GM19043 (cell line): ENCODE measurements at regions not wholly inside any gene's neighbourhood (a gene's known extent, or its start where the extent isn't known, plus 50 kb on each side); places are given as distances from the start of the nearest gene placed in this dataset.
A peak's percentile ranks its signal among the peaks of the same experiment; 100 is the strongest.

Experiments used
- ATAC-seq: cut with Tn5 transposase; IDR thresholded peaks from one replicate; pipeline ENCODE4 v1.9.1; 2021; ENCODE audit warnings: low read depth; ENCODE audit not compliant: unreplicated experiment

DNA sequence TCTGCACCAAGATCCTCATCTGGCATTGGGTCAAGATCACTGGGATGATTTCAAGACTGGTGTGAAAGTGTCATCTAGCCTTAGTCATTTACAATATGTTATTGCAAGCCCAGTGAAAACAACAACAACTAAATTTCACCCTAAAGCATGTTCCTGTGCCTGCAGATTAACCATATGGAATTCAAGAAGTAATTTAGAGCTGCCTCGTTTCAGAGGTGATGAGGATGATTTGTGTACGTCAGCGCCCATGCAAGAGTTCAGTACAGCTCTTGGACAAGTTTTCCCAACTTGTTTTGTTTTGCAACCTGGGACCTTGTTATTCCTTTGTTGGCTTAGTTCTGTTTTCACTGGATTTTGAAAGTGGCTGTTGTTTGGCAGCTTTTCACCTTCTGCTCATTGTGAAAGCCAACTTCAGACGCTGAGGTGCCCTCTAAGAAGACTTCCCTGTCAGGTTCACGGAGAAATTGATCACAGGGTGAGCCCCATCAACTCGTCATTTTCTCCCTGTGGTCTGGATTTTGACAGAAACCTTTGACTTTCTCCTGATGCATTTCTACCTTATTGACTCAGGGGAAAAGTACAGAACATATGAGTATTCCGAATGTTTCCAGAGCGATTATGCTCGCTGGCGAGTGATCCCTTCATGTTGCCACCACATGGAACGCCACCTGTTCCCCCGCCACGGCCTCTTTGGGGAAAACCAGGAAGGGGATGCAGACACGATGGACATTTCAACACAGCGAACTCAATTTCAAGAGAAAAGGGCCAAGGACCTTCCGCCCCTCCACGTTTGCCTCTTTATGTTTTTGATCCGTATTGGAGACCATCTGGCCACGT is 85.6 kb downstream of the FOXL1 start:
- no peak for ATAC-seq

DNA sequence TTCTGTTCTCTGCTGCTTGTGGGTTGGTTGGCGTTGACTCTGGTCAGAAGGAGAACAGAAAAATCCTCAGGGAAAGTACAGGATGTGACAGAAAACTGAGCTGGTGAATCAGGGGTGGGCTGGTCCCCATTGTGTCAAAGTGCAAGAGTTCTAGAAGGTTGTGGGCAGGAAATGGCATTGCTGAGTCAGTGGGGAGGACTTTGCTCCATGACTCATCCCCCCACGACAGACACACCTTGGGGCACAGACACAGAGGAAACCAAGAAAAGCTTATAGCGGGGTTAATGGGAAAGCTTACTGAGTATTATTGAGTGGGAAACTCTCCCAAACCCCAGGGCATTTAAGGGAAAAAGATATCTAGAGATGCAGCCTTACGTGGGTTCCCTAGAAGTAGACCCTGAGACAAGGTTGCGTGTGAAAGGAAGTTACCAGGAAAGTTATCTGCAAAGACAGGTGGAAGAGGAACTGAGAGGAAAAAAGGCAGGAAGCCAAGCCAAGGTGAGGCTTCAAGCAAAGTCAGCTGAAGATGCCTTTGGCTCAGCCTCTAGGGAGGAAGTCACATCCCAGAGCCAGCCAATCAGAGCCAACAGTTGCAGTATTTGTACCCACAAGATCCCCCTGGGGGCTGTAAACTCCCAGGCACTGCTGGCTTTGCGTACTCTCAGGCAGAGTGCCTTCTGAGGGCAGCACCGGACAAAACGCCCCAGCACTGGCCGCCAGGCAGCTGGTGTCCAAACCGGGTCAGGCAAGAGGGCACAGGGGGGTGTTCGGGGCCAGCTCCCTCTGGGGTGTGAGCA is 86.4 kb downstream of the FOXL1 start:
- peak; percentile 68 for ATAC-seq

DNA sequence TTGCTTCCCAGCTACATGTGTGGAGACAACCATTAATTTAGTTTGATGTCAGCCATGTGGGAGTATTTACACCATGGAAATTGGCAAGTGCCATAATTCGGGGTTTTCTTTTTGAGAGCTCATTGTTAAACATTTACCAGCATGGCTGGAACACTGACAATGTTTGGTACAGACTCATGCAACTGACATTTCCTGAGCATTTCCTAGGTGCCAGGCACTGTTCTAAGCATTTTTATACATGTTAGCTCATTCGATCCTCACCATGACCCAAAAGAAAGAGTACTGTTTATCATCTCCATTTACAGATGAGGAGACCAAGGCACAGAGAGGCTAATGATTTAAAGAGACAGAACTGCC is 86.9 kb downstream of the FOXL1 start:
- peak; percentile 20 for ATAC-seq

DNA sequence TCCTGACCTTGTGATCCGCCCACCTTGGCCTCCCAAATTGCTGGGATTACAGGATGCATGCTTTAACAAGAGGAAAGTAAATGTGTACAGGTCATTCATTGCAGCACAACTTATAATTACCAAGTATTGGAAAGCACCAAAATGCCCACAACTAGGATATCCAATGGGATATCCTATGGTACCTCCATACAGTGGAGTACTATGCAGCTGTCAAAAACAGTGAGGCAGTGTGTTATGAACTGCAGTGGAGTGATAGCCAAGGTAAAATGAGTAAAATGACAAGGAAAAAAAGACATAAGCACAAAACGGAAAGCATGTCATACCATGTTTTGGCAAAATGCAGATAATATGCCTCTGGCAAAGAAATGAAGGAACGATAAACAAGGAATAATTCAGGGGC is 87.6 kb downstream of the FOXL1 start:
- ATAC-seq: no peak

DNA sequence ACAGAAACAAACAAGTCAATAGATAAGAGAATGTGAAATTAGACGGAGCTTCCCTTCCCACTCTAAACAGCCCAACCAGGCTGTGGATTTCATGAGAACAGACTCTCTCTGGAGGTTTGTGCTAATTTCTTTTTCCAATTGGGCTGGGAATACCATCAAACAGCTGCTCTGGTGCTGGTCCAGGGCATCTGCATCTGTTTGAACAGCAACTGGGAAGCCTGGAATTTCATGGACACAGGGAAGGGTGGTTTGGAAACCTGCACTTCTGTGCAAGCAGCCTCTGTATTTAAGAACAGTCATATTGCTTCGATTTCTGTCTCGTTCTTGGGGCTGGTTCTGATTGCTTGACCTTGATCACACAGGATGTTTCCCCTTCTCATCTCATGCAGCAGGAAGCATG is 88.7 kb downstream of the FOXL1 start:
- no peak for ATAC-seq

DNA sequence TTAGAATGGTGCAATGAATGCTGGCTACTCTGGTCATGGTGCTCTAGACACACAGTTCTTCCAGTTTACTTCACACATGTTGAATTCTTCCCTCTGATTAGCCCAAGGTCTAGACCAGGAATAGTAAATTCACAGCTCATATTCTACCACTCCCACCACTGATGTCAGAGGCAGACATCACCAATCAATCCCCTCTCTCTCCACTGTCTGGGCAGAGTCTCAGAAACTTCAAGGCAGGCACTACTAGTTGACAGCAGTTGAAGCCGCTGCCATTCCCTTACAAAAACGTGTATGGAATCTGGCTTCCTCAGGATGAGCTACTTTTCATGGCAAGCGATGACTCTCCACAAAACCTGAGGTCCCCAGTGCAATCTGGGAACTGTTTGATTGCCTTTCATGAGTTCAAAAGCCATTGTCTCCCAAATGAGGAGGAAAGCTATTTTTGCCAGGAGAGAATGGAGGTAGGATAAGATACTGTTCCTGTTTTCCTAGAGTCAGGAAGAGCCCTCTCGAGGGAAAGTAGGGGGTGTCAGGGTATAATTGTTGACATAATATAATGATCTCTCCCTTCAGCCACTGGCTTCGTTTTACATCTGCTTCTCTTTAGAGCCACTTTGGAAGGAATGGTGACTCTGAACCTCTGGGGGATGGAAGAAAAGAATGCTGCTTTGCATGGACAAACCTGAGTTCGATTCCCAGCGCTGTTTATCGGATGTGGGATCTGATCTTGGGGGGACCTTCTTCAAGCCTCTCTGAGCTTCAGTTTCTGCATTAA is 90.0 kb downstream of the FOXL1 start:
- no peak for ATAC-seq

DNA sequence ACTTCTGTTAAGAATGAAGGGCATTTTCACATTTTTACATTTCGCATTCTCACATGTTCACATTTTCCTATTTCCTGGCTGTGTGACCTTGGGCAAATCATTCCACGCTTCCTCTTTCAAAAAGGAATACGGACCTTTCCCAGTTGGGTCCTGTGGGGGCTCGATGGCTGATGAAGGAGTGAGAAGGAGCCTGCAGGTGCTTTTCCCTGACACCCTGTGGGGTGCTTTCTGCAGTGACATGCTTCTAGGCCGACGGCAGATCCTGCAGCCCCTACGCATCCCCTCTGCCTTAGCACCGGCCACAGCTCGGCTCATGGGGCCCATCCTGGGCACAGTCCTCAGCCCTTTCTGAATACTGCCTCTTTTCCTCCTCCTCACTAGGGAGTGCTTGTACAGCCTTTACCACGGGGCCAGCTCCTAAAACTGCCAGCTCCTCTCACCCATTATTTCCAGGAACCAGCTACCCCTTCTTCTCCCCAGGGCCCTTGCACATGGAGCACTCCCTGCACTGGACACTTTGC is 91.0 kb downstream of the FOXL1 start:
- ATAC-seq: no peak

DNA sequence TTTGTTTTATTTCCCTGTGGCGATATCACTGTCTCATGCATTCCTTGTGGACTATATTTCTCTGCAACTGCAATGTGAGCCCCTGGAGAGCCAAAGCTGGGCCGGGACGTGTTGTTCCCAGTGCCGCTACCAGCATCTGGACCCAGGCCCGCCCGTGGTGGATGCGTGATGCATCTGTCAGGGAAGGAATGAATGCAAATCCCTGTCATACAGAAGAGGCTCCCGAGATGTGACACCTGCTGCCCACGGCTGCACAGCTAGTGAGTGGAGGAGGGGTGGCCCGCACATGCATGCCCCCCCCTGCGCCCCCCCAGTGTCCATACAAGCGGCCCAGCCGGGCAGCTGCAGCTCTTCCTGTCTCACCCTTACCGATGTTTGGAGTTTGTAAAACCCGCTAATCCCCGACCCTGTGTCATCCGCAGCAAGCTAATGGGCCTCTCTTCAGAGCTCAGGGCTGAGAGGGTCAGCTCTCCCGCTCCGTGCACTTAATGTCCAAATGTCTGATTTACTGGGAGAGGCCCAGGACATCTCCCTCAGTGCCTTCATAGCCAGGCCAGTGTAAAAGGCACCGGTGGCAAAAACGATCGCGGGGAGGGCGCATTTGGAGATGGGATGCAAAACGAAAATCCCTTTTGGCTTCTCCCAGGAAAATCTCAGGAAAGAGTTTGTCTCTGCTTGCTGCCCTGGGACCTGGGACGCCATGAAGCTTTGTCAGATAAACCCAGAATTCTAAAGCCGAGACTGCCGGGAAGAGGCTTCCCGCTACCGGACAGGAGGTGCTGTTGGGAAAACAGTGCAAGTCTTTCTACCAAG is 91.8 kb downstream of the FOXL1 start:
- no peak for ATAC-seq

DNA sequence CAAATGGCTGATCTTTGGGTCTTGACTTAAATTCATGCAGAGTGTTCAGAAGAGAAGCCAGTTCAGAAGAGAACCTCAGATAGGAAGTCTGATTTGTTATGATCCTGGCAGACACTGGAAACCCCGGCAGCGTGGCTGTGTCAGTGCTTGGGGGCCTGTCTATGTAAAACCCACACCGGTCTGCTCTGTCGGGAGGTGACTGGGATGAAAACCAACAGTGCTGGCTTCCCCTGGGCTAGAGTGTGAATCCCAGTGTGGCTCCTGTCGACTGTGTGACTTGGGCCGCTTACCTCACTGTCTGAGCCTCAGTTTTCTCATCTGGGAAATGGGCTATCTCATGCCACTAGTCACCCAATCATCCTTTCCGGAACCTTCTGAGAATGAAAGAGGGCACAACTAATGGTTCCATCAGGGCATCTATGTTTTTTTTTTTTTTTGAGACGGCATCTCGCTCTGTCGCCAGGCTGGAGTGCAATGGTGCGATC is 92.4 kb downstream of the FOXL1 start:
- no peak for ATAC-seq

DNA sequence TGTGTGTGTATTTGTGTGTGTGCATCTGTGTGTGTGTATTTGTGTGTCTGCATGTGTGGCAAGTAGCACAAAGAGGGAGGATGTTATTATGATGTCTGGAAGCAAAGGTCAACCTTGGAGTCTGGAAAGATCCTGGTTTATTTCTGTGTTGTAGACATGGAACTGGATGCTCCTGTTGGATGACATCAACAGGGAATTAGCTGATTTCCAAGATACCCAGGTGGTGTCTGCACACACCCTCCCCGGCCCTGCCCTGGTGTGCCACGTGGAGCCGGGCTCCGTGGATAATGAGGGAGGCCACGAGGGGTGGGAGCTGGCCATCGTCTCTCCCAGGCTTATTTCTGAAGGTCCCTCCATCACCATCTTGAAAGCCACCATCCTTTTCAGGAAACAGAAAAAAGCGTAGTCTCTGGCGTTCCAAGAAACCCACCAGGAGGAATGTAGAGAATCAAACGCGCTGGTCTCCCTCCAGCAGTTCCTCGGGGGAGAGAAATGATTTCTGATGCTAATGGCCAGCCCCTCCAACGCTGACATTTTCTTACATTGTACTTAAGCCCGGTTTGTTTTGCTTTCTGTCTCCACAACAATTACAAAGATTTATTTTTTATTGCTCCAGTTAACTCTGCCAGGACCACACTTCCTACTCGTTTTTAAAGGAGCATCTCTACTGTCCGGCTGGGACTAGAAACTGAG is 93.3 kb downstream of the FOXL1 start:
- ATAC-seq: no peak

DNA sequence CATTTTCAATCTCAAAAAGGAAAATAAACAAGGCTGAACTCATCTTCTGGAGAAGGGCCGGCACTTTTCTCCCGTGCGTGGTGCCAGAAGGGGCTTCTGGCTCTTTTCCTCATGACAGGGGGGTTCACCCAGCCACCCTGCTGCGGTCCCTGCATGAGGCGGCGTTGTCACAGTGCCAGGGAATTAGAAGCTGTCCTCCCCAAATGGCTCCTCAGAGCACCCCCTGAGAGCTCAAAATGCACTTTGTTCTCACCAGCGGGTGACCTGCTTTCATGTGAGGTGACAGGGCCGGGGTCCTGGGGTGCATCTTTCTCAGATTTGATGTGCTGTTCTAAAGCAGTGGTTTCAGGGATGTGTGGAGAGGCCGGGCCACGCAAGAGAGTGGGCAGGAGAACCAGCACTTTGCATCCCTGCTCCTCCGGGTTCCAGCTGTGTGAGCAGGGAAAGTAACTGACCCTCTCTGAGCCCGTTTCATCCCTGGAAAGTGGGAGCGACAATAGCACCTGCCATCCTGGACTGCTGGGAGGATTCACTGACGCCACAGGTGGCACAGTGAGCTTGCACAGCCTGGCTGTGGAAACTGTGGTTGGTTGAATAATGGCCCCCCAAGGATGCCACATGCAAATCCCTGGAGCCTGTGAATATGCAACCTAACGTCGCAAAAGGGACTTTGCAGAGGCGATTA is 94.0 kb downstream of the FOXL1 start:
- no peak for ATAC-seq

DNA sequence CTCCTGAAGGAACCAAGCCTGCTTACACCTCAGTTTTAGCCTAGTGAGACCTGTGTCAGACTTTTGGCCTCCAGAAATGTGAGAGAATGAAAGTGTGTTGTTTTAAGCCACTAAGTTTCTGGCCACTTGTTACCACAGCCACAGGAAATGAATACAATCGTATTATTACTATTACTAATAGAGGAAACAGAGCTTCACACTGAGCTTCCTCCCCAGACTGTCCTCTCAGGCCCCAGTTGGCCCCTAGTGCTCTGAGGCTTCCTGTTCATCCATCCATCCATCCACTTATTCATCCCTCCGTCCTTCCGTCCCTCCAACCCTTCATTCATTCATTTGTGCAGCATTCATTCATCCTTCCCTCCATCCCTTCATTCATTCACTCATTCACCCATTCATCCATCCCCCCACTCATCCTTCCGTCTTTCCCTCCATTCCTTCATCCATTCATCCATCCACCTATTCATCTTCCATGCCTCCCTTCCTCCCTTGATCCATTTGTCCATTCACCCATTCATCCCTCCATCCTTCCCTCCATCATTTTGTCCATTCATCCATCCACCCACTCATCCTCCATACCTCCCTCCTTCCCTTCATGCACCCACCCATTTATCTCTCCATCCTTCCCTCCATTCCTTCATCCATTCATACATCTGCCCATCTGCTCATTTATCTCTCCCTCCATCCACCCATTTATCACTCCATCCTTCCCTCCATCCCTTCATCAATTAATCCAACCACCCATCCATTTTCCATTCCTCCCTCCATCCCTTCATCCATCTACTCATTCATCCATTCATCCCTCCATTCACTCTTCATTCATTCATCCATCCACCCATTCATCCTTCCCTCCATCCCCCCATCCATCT is 95.0 kb downstream of the FOXL1 start:
- no peak for ATAC-seq

DNA sequence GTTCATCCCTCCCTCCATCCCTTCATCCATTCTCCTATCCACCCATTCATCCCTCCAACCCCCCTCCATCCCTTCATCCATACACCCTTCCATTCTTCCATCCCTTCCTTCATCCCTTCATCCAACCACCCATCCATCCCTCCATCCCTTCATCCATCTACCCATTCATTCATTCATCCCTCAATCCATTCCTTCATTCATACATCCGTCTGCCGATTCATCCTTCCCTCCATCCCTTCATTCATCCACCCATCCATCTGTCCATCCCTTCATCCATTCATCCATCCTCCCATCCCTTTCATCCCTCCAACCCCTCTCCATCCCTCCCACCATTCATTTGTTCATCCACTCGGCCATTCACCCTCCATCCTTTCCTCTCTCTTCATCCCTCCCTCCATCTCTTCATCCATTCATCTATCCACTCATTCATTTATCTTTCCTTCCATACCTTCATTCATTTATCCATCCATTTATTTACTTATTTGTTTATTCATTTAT is 95.7 kb downstream of the FOXL1 start:
- ATAC-seq: no peak

DNA sequence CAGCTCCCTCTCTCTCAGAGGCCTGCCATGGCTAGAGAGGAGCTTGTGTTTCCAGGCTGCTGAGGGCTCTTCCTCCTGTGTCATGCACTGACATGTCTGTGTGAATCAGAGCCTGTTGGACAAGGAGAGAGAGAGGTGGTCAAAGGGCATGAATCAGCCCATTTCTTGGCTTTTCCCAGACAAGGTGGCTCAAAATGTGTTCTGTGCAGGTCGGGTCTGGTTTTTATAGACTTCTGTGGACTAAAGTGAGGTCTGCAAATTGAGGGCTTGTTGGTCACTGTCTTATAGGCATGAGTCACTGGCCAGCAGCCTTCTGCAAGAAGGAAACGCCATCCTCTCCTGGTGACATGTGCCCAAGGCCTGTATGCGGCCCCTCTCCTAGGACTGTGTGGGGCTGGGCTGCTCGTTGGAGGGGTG is 97.9 kb downstream of the FOXL1 start:
- no peak for ATAC-seq

DNA sequence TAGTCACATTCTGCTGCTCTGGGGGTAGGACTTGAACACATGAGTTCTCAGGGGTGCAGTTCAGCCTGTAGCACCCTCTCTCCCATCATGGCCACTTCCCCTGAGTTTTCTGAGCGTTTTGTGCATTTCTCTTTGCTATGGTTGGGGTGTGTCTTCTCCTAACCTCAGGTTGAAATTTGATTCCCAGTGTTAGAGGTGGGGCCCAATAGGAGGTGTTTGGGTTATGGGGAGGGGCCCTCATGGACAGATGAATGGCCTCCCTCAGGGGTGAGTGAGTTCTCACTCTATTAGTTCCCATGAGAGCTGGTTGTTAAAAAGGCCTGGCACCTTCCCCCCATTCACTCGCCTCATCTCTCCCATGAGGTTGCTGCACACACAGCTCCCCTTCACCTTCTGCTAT is 101.1 kb downstream of the FOXL1 start:
- no peak for ATAC-seq

DNA sequence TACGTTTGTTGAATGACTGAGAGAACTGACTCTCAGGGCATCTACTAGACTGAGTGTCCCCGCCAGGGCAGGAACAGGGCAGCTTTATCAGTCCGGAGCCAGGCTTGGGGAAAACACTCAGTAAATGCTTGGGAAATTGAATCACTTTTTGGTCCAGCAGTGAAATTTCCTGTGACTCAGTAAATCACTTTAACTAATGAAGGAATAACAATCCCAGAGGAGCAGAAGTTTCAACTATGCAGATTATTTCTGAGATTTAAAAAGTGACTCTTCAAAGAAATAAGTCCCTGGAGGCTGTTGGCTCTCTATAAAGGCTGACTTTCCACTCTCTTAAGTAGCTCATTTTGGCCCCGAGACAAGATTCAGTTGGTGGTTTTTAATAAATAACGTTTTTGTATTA is 101.8 kb downstream of the FOXL1 start:
- ATAC-seq: no peak

DNA sequence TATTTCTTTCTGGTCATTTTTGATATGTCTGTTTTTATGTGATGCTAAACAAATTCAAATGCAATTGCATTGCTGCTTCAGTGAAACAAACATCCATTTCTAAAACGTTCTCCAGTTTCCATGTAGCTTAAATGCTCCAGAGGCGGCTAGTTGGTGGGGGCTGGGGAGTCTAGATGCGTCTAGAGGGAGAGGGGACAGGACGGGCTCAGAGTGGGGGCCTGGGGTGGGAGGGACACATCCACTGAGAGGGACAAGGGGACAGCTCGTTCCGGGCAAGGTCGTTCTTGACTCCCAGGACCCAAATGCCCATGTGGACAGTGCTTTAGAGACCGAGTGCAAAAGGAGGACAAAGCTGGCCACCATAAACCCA is 102.3 kb downstream of the FOXL1 start:
- no peak for ATAC-seq
